Right lobe of liver (tissue), 4 donors: ENCODE measurements at regions not wholly inside any gene's neighbourhood (a gene's known extent, or its start where the extent isn't known, plus 50 kb on each side); places are given as distances from the start of the nearest gene placed in this dataset.

ENCODE experiments used
- CTCF ChIP-seq, 4 donors: fragments of 200-600 bp in 3 of 4; fragments of 450-650 bp in 1 of 4; IDR thresholded peaks; one replicate each; pipeline versions ENCODE4 v1.5.1 to v1.8.0; 2016 to 2022; ENCODE audit warnings: antibody characterized with exemption in 4 of 4, mild to moderate bottlenecking in 2 of 4
- POLR2A ChIP-seq: fragments of 450-650 bp; IDR thresholded peaks from one replicate; pipeline ENCODE4 v1.6.1; 2017; ENCODE audit warnings: antibody characterized with exemption, mild to moderate bottlenecking
- donor health status: DM: no; HTN: no; CAD: no.
- donor health status: DM: no; HTN: no; CAD: no.
- donor health status: DM: no; HTN: yes; CAD: no.

DNA sequence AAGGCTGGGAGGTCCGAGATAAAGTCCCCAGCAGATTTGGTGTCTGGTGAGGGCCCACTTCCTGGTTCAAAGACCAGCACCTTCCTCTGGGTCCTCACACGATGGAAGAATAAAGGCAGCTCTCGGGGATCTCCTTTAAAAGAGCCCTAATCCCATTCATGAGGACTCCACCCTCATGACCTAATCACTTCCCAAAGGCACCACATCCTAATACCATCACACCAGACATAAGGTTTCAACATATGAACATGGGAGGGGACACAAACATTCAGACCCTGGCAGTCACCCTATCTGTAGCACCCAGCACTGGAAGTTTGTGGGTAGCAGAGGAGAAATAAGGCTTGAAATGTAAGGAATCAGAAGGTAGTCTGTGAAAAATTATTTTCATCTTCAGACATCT, 112.9 kb upstream of the NOCT start:
- no peak for TF ChIP-seq CTCF (IDR thresholded peaks at IDR 0.05)
- TF ChIP-seq POLR2A = no peak
